NCI-H1436 treated with DMSO at 0.1 percent for 48 hours (cell line): ENCODE measurements at regions not wholly inside any gene's neighbourhood (a gene's known extent, or its start where the extent isn't known, plus 50 kb on each side); places are given as distances from the start of the nearest gene placed in this dataset.
"Not testable (repeated sequence)": the region's sequence is repeated elsewhere in the genome, so short reads cannot be mapped to it uniquely, and the experiment has no call there.

ENCODE experiments used
- DNase-seq: peaks from one replicate; lab custom pipeline; 2025; lab: John Stamatoyannopoulos, UW

GRCh38 chr12:105534068-105534467 lies 203.6 kb downstream of the C12orf75 start:
- no peak for DNase-seq

- DNase-seq, result not testable (repeated sequence)
Measured at GRCh38 chr12:105535033-105535432, 204.5 kb downstream of the C12orf75 start.

GRCh38 chr12:105538880-105539279 lies 208.4 kb downstream of the C12orf75 start:
- no peak for DNase-seq

- no peak for DNase-seq
Measured at GRCh38 chr12:105539735-105540134, 209.2 kb downstream of the C12orf75 start.

- DNase-seq, result no peak
Measured at GRCh38 chr12:105547786-105548185, 217.3 kb downstream of the C12orf75 start.

GRCh38 chr12:105548626-105549025 lies 218.1 kb downstream of the C12orf75 start:
- DNase-seq, result no peak

GRCh38 chr12:105552056-105552455 lies 221.6 kb downstream of the C12orf75 start:
- no peak for DNase-seq

GRCh38 chr12:105554223-105554678 lies 223.8 kb downstream of the C12orf75 start:
- no peak for DNase-seq

GRCh38 chr12:105554856-105555255 lies 224.4 kb downstream of the C12orf75 start:
- no peak for DNase-seq

- no peak for DNase-seq
Measured at GRCh38 chr12:105555556-105556295, 225.2 kb downstream of the C12orf75 start.

GRCh38 chr12:105559310-105559709 lies 228.8 kb downstream of the C12orf75 start:
- DNase-seq, result no peak

GRCh38 chr12:105561546-105562198 lies 231.2 kb downstream of the C12orf75 start:
- peak; percentile 56 for DNase-seq

- DNase-seq, result peak; percentile 73
Measured at GRCh38 chr12:105562199-105562971, 231.9 kb downstream of the C12orf75 start.

GRCh38 chr12:105567061-105567460 lies 236.6 kb downstream of the C12orf75 start:
- no peak for DNase-seq

GRCh38 chr12:105569886-105570285 lies 239.4 kb downstream of the C12orf75 start:
- DNase-seq, result no peak

- no peak for DNase-seq
Measured at GRCh38 chr12:105570944-105571343, 240.5 kb downstream of the C12orf75 start.

- no peak for DNase-seq
Measured at GRCh38 chr12:105573574-105573973, 243.1 kb downstream of the C12orf75 start.

GRCh38 chr12:105574056-105574715 lies 243.7 kb downstream of the C12orf75 start:
- no peak for DNase-seq

- DNase-seq, result no peak
Measured at GRCh38 chr12:105575235-105575634, 244.7 kb downstream of the C12orf75 start.

GRCh38 chr12:105576261-105576660 lies 245.8 kb downstream of the C12orf75 start:
- no peak for DNase-seq

- no peak for DNase-seq
Measured at GRCh38 chr12:105580821-105581352, 250.4 kb downstream of the C12orf75 start.

GRCh38 chr12:105581420-105581819 lies 250.9 kb downstream of the C12orf75 start:
- DNase-seq, result no peak
